SK-N-SH (cell line): ENCODE measurements at regions not wholly inside any gene's neighbourhood (a gene's known extent, or its start where the extent isn't known, plus 50 kb on each side); places are given as distances from the start of the nearest gene placed in this dataset.

Experiments used
- EZH2phosphoT487 ChIP-seq: fragments of 200-600 bp; sonication (generic); IDR thresholded peaks from 2 replicates; pipeline ENCODE4 v1.6.1; 2017; ENCODE audit warnings: low read depth, mixed run types, mild to moderate bottlenecking, antibody characterized with exemption, moderate library complexity, borderline replicate concordance
- FOXM1 ChIP-seq: IDR thresholded peaks from 2 replicates; pipeline ENCODE4 v1.4.0; 2012; ENCODE audit warnings: low read depth, mild to moderate bottlenecking
- NFIC ChIP-seq: IDR thresholded peaks from 2 replicates; pipeline ENCODE4 v1.4.0; 2012; ENCODE audit warnings: borderline replicate concordance
- POLR2AphosphoS5 ChIP-seq: IDR thresholded peaks from 2 replicates; pipeline ENCODE4 v1.6.1; 2012; ENCODE audit warnings: low read depth, low read length
- RCOR1 ChIP-seq: fragments of 150-350 bp; IDR thresholded peaks from 2 replicates; pipeline ENCODE4 v1.6.1; 2017; ENCODE audit warnings: antibody characterized with exemption, low read length
- RFX5 ChIP-seq: IDR thresholded peaks from 2 replicates; pipeline ENCODE4 v1.6.1; 2012; ENCODE audit warnings: mild to moderate bottlenecking, improper control_type of control experiment, low read length
- SMC3 ChIP-seq: IDR thresholded peaks from 2 replicates; pipeline ENCODE4 v1.6.1; 2012; ENCODE audit warnings: low read depth, low read length, improper control_type of control experiment
- TAF1 ChIP-seq: IDR thresholded peaks from 2 replicates; pipeline ENCODE4 v1.6.1; 2012; ENCODE audit warnings: low read depth, mild to moderate bottlenecking, low read length, moderate library complexity, borderline replicate concordance
- TCF12 ChIP-seq: IDR thresholded peaks from 2 replicates; pipeline ENCODE4 v1.4.0; 2012
- YY1 ChIP-seq: IDR thresholded peaks from 2 replicates; pipeline ENCODE4 v1.4.0; 2012; ENCODE audit warnings: low read depth, mild to moderate bottlenecking
- TF ChIP-seq, protein P1 (sequence below): fragments of 200-600 bp; sonication (generic); IDR thresholded peaks from 2 replicates; pipeline ENCODE4 v1.6.1; 2017; ENCODE audit warnings: antibody characterized with exemption, mild to moderate bottlenecking, moderate library complexity
- TF ChIP-seq, protein P2 (sequence below): IDR thresholded peaks from 2 replicates; pipeline ENCODE4 v1.6.1; 2012; ENCODE audit warnings: mild to moderate bottlenecking, low read depth, low read length, moderate library complexity
- TF ChIP-seq, protein P3 (sequence below): IDR thresholded peaks from 2 replicates; pipeline ENCODE4 v1.4.0; 2012; ENCODE audit warnings: low read depth, borderline replicate concordance

DNA sequence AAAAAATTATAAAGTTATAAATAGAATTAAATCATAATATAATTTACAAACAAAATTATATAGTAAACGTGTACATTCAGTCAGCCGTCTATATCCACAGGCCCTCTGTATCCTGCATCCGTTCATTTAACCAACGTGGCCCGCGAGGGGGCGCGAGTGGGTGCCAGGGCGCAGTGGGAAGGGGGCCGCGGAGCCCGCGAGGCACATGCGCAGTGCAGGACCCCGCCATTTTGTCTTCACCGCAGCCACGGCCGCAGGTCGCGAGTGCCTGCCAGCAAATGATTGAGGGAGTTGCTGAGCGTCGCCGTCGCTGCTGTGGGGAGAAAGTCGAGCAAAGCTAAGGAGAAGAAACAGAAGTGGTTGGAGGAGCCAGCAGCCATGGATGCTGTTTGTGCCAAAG, 53.4 kb upstream of the ECI2 start:
- TF ChIP-seq POLR2AphosphoS5 (no peak), TCF12 (no peak), RCOR1 (no peak), SMC3 (no peak), TAF1 (no peak), EZH2phosphoT487 (no peak), NFIC (no peak), RFX5 (no peak), FOXM1 (no peak), YY1 (no peak)
- TF ChIP-seq, protein P1, sequence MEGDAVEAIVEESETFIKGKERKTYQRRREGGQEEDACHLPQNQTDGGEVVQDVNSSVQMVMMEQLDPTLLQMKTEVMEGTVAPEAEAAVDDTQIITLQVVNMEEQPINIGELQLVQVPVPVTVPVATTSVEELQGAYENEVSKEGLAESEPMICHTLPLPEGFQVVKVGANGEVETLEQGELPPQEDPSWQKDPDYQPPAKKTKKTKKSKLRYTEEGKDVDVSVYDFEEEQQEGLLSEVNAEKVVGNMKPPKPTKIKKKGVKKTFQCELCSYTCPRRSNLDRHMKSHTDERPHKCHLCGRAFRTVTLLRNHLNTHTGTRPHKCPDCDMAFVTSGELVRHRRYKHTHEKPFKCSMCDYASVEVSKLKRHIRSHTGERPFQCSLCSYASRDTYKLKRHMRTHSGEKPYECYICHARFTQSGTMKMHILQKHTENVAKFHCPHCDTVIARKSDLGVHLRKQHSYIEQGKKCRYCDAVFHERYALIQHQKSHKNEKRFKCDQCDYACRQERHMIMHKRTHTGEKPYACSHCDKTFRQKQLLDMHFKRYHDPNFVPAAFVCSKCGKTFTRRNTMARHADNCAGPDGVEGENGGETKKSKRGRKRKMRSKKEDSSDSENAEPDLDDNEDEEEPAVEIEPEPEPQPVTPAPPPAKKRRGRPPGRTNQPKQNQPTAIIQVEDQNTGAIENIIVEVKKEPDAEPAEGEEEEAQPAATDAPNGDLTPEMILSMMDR, result no peak
- TF ChIP-seq, protein P2, sequence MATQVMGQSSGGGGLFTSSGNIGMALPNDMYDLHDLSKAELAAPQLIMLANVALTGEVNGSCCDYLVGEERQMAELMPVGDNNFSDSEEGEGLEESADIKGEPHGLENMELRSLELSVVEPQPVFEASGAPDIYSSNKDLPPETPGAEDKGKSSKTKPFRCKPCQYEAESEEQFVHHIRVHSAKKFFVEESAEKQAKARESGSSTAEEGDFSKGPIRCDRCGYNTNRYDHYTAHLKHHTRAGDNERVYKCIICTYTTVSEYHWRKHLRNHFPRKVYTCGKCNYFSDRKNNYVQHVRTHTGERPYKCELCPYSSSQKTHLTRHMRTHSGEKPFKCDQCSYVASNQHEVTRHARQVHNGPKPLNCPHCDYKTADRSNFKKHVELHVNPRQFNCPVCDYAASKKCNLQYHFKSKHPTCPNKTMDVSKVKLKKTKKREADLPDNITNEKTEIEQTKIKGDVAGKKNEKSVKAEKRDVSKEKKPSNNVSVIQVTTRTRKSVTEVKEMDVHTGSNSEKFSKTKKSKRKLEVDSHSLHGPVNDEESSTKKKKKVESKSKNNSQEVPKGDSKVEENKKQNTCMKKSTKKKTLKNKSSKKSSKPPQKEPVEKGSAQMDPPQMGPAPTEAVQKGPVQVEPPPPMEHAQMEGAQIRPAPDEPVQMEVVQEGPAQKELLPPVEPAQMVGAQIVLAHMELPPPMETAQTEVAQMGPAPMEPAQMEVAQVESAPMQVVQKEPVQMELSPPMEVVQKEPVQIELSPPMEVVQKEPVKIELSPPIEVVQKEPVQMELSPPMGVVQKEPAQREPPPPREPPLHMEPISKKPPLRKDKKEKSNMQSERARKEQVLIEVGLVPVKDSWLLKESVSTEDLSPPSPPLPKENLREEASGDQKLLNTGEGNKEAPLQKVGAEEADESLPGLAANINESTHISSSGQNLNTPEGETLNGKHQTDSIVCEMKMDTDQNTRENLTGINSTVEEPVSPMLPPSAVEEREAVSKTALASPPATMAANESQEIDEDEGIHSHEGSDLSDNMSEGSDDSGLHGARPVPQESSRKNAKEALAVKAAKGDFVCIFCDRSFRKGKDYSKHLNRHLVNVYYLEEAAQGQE, result no peak
- TF ChIP-seq, protein P3, sequence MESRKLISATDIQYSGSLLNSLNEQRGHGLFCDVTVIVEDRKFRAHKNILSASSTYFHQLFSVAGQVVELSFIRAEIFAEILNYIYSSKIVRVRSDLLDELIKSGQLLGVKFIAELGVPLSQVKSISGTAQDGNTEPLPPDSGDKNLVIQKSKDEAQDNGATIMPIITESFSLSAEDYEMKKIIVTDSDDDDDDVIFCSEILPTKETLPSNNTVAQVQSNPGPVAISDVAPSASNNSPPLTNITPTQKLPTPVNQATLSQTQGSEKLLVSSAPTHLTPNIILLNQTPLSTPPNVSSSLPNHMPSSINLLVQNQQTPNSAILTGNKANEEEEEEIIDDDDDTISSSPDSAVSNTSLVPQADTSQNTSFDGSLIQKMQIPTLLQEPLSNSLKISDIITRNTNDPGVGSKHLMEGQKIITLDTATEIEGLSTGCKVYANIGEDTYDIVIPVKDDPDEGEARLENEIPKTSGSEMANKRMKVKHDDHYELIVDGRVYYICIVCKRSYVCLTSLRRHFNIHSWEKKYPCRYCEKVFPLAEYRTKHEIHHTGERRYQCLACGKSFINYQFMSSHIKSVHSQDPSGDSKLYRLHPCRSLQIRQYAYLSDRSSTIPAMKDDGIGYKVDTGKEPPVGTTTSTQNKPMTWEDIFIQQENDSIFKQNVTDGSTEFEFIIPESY, result no peak
